ENCODE measurements at regions not wholly inside any gene's neighbourhood (a gene's known extent, or its start where the extent isn't known, plus 50 kb on each side); places are given as distances from the start of the nearest gene placed in this dataset.

GRCh38 chr22:22822106-22822505 is 65.5 kb upstream of the IGLL5 start:
- TF ChIP-seq, protein P1, sequence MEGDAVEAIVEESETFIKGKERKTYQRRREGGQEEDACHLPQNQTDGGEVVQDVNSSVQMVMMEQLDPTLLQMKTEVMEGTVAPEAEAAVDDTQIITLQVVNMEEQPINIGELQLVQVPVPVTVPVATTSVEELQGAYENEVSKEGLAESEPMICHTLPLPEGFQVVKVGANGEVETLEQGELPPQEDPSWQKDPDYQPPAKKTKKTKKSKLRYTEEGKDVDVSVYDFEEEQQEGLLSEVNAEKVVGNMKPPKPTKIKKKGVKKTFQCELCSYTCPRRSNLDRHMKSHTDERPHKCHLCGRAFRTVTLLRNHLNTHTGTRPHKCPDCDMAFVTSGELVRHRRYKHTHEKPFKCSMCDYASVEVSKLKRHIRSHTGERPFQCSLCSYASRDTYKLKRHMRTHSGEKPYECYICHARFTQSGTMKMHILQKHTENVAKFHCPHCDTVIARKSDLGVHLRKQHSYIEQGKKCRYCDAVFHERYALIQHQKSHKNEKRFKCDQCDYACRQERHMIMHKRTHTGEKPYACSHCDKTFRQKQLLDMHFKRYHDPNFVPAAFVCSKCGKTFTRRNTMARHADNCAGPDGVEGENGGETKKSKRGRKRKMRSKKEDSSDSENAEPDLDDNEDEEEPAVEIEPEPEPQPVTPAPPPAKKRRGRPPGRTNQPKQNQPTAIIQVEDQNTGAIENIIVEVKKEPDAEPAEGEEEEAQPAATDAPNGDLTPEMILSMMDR (IDR thresholded peaks at IDR 0.05; ENCODE audit: poor library complexity, severe bottlenecking) = no peak
- TF ChIP-seq EZH2 (IDR thresholded peaks at IDR 0.05; ENCODE audit: borderline replicate concordance, insufficient read depth, low read length, poor library complexity, severe bottlenecking) = no peak
- TF ChIP-seq TAF1 (IDR thresholded peaks at IDR 0.05; ENCODE audit: low read depth) = no peak
- no peak for TF ChIP-seq RAD21 (conservative IDR thresholded peaks at IDR 0.05)
- no peak for TF ChIP-seq POLR2AphosphoS5 (IDR thresholded peaks at IDR 0.05)
- no peak for TF ChIP-seq EP300 (conservative IDR thresholded peaks at IDR 0.05; ENCODE audit: poor library complexity, severe bottlenecking)
- no peak for TF ChIP-seq SMC3 (conservative IDR thresholded peaks at IDR 0.05; ENCODE audit: poor library complexity)
- TF ChIP-seq MXI1 (conservative IDR thresholded peaks at IDR 0.05; ENCODE audit: poor library complexity, severe bottlenecking) = no peak
- no peak for TF ChIP-seq REST (IDR thresholded peaks at IDR 0.05; ENCODE audit: borderline replicate concordance)

All from neural cell (in vitro differentiated cells).